Gastrocnemius medialis (tissue), 4 donors: ENCODE measurements at regions not wholly inside any gene's neighbourhood (a gene's known extent, or its start where the extent isn't known, plus 50 kb on each side); places are given as distances from the start of the nearest gene placed in this dataset.
A peak's percentile ranks its signal among the peaks of the same experiment; 100 is the strongest.

Source experiments
- ATAC-seq, 2 donors: fragments of 150-250 bp; one replicate each; pipeline ENCODE4 v1.9.1; 2016
- DNase-seq, 2 donors: peaks; one replicate each; pipeline ENCODE4 v3.0.0-alpha.2; 2019
- H3K27ac ChIP-seq, 4 donors: fragments of 200-600 bp; sonication (generic); 1 replicate in 1 of 4; 2 replicates in 3 of 4; pipeline ENCODE4 v1.5.1; 2016 to 2018; ENCODE audit warnings: mild to moderate bottlenecking in 2 of 4, moderate library complexity in 1 of 4
- H3K27me3 ChIP-seq, 3 donors: fragments of 200-600 bp; sonication (generic) in 2 of 3; 1 replicate in 1 of 3; 2 replicates in 2 of 3; pipeline versions ENCODE4 v1.5.1 to v1.6.0; 2016 to 2019; ENCODE audit warnings: mild to moderate bottlenecking in 1 of 3, moderate library complexity in 1 of 3
- H3K36me3 ChIP-seq, 2 donors: fragments of 200-600 bp; sonication (generic) in 1 of 2; one replicate each; pipeline ENCODE4 v1.5.1; 2017 to 2018
- H3K4me1 ChIP-seq, 2 donors: fragments of 200-600 bp; sonication (generic) in 1 of 2; one replicate each; pipeline ENCODE4 v1.5.1; 2016 to 2017; ENCODE audit warnings: mild to moderate bottlenecking in 2 of 2
- H3K4me3 ChIP-seq, 4 donors: fragments of 200-600 bp; sonication (generic) in 3 of 4; 1 replicate in 1 of 4; 2 replicates in 3 of 4; pipeline ENCODE4 v1.5.1; 2016 to 2019; ENCODE audit warnings: mild to moderate bottlenecking in 2 of 4
- H3K9me3 ChIP-seq, 3 donors: fragments of 200-600 bp; sonication (generic) in 2 of 3; 1 replicate in 1 of 3; 2 replicates in 2 of 3; pipeline ENCODE4 v1.5.1; 2016 to 2019
- POLR2A ChIP-seq, 2 donors: fragments of 450-650 bp; IDR thresholded peaks; one replicate each; pipeline ENCODE4 v1.6.1; 2017; ENCODE audit warnings: antibody characterized with exemption in 2 of 2, mild to moderate bottlenecking in 2 of 2, moderate library complexity in 2 of 2
- in situ Hi-C, 4 donors: fragments of 200-750 bp; cut with MboI; loops; one replicate each; pipeline versions ENCODE4 v1.15.0 to v1.8.0; 2017; ENCODE audit warnings: low sequenced_read_pairs in 4 of 4
- intact Hi-C: fragments of 100-400 bp; cut with DNase I; formaldehyde crosslinking; loops from one replicate; pipeline ENCODE4 v1.15.1; 2023; ENCODE audit warnings: low total_unique reads
- TF ChIP-seq, protein P1 (sequence below), 5 experiments: fragments of 450-650 bp in 3 of 5; fragments of 200-600 bp in 2 of 5; sonication (generic) in 2 of 5; IDR thresholded peaks in 4 of 5; conservative IDR thresholded peaks in 1 of 5; 1 replicate in 4 of 5; 2 replicates in 1 of 5; pipeline ENCODE4 v1.5.1; 2016 to 2019; ENCODE audit warnings: antibody characterized with exemption in 5 of 5, mild to moderate bottlenecking in 3 of 5, moderate library complexity in 3 of 5

DNA sequence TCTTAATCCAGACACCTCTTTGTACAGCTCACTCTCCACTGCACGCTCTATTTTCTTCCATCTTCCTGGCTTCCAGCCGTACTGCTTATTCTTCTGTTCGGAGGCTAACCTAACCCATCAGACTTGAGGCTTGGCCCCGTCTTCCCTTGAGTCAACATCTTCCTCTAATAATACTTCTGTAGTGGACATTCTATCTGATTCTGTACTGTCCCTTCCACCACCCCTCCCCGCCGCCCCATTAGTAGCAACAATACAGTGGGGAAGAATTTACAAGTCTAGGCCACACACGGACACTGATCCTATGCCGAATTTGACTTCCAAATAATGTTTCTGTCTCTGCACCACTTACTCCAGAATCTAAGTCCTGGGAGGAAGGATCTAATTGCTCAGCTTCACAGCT lies 86.0 kb upstream of the TNRC6A start:
- Histone ChIP-seq H3K9me3 (no peaks in the 10 kb centered on the region), H3K27ac (no peak overlapping the region), H3K27me3 (no peaks in the 10 kb centered on the region), H3K4me1 (no peaks in the 10 kb centered on the region), H3K36me3 (no peaks in the 10 kb centered on the region), H3K4me3 (no peak overlapping the region)
- in situ Hi-C loops (no loop called here), intact Hi-C loops (no loop called here)
- ATAC-seq (no peak), DNase-seq (no peak)
- no peak for TF ChIP-seq POLR2A (IDR thresholded peaks at IDR 0.05)
- TF ChIP-seq, protein P1, sequence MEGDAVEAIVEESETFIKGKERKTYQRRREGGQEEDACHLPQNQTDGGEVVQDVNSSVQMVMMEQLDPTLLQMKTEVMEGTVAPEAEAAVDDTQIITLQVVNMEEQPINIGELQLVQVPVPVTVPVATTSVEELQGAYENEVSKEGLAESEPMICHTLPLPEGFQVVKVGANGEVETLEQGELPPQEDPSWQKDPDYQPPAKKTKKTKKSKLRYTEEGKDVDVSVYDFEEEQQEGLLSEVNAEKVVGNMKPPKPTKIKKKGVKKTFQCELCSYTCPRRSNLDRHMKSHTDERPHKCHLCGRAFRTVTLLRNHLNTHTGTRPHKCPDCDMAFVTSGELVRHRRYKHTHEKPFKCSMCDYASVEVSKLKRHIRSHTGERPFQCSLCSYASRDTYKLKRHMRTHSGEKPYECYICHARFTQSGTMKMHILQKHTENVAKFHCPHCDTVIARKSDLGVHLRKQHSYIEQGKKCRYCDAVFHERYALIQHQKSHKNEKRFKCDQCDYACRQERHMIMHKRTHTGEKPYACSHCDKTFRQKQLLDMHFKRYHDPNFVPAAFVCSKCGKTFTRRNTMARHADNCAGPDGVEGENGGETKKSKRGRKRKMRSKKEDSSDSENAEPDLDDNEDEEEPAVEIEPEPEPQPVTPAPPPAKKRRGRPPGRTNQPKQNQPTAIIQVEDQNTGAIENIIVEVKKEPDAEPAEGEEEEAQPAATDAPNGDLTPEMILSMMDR (IDR thresholded peaks at IDR 0.05 in 4 of 5, conservative IDR thresholded peaks at IDR 0.05 in 1 of 5): no peak

DNA sequence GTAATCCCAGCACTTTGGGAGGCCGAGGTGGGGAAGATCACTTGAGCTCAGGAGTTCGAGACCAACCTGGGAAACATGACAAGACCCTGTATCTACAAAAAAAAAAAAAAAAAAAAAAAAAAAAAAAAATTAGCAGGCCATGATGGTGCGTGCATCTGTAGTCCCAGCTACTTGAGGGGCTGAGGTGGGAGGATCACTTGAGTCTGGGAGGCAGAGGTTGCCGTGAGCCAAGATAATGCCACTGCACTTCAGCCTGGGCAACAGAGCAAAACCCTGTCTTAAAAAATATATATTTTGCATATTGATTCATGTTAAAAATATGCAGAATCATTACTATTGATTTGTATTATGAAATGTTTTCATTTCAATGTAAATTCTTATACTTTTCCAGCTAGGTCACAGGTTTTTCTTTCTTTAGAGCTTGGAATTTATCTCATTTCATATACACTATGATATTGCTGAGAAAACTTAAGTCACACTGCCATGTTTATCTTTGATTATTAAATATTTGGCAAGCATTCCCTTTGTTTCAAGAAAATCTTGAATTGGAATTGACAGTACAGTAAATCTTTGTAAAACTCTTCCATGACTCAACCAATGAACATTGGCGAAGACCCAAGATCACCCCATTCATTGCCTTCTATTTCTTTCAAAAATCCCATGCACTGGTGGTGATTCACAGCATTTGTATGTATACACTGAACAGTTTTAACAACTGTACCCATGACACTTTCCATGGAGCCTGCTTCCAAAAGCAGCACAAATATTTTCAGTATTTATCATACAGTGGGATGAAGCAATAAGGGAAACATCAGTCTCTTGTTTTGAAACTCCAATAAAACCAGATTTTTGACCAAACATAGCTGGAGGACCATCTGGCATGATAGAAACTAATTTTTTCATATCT lies 83.5 kb upstream of the TNRC6A start:
- no peaks in the 10 kb centered on the region for H3K9me3 ChIP-seq
- H3K4me1 ChIP-seq: no peaks in the 10 kb centered on the region
- in situ Hi-C loops (no loop called here), intact Hi-C loops (no loop called here)
- H3K27me3 ChIP-seq: no peaks in the 10 kb centered on the region
- no peak overlapping the region for H3K4me3 ChIP-seq
- H3K36me3 ChIP-seq: no peaks in the 10 kb centered on the region
- no peak for DNase-seq
- ATAC-seq: peak; percentile 70 to 71
- H3K27ac ChIP-seq: peak overlapping the region in 1 of 4 donors; percentile 46
- TF ChIP-seq, protein P1 (IDR thresholded peaks at IDR 0.05 in 4 of 5, conservative IDR thresholded peaks at IDR 0.05 in 1 of 5): no peak
- no peak for TF ChIP-seq POLR2A (IDR thresholded peaks at IDR 0.05)

DNA sequence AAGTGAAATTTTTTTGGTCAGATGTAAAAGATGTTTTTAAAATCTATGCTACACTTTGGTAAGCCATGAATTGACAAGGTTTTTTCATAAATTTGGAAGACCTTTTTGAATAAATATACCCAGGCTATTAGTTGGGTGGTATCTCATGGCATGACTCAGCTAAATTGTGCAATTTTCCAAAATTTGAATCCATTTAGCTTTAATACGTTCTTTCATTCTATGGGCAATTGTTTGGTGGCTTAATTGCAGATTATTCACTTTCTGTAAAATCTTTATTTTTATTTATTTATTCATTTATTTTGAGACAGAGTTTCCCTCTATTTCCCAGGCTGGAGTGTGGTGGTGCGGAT lies 82.8 kb upstream of the TNRC6A start:
- Histone ChIP-seq H3K9me3 (no peaks in the 10 kb centered on the region), H3K4me1 (no peaks in the 10 kb centered on the region), H3K4me3 (no peak overlapping the region), H3K36me3 (no peaks in the 10 kb centered on the region), H3K27me3 (no peaks in the 10 kb centered on the region), H3K27ac (peak overlapping the region in 2 of 4 donors; percentile 28 to 46)
- in situ Hi-C loops: no loop called here
- intact Hi-C loops: no loop called here
- ATAC-seq (no peak), DNase-seq (no peak)
- TF ChIP-seq, protein P1 (IDR thresholded peaks at IDR 0.05 in 4 of 5, conservative IDR thresholded peaks at IDR 0.05 in 1 of 5): no peak
- TF ChIP-seq POLR2A (IDR thresholded peaks at IDR 0.05): no peak

DNA sequence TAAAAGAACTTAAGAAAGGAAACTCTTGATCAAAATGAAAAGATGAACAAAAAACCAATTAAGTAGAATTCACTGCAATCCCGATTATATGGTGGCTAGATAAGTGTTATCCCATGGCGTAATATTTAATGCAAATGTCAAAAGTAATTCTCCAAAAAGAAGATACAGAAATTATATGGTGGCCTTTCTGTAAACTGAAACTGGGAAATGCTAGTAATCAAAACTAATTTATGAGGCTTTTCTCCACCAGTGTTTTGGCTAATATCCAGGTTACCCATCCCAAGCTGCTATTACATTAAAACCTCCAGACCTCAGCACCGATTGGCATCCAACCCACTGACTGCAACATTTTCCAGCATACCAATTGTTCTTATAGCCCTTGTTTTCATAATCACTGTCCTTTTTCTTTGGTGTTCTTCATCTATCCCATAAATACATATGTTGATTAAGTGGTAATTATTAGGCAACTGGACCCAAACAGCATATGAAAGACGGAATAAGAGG lies 77.2 kb upstream of the TNRC6A start:
- DNase-seq (no peak), ATAC-seq (no peak)
- TF ChIP-seq POLR2A (IDR thresholded peaks at IDR 0.05): no peak
- TF ChIP-seq, protein P1 (IDR thresholded peaks at IDR 0.05 in 4 of 5, conservative IDR thresholded peaks at IDR 0.05 in 1 of 5): no peak
- H3K4me3 ChIP-seq: no peak overlapping the region
- no peak overlapping the region for H3K27ac ChIP-seq
- in situ Hi-C loops: no loop called here
- H3K27me3 ChIP-seq: no peaks in the 10 kb centered on the region
- H3K9me3 ChIP-seq: no peaks in the 10 kb centered on the region
- H3K4me1 ChIP-seq: no peaks in the 10 kb centered on the region
- H3K36me3 ChIP-seq: no peaks in the 10 kb centered on the region
- intact Hi-C loops: no loop called here
